Neural crest cell (in vitro differentiated cells): ENCODE measurements at regions not wholly inside any gene's neighbourhood (a gene's known extent, or its start where the extent isn't known, plus 50 kb on each side); places are given as distances from the start of the nearest gene placed in this dataset.

Experiments
- DNase-seq: peaks from one replicate; pipeline ENCODE4 v3.0.0; 2021; ENCODE audit warnings: low read depth, mixed read lengths, low spot score
- H3K27ac Mint-ChIP-seq: one replicate; pipeline ENCODE4 v1.8.0; 2021; ENCODE audit warnings: mild to moderate bottlenecking, mixed read lengths; ENCODE audit not compliant: unreplicated experiment
- H3K27me3 Mint-ChIP-seq: 2 replicates; pipeline ENCODE4 v1.8.0; 2021; ENCODE audit warnings: low read depth, mild to moderate bottlenecking, mixed read lengths
- H3K36me3 Mint-ChIP-seq: 2 replicates; pipeline ENCODE4 v1.8.0; 2021; ENCODE audit warnings: low read depth, mild to moderate bottlenecking, mixed read lengths
- H3K4me1 Mint-ChIP-seq: 2 replicates; pipeline ENCODE4 v1.8.0; 2021; ENCODE audit warnings: mixed read lengths
- H3K4me3 Mint-ChIP-seq: one replicate; pipeline ENCODE4 v1.8.0; 2021; ENCODE audit warnings: mild to moderate bottlenecking, mixed read lengths
- H3K9me3 Mint-ChIP-seq: 2 replicates; pipeline ENCODE4 v1.8.0; 2021; ENCODE audit warnings: mixed read lengths
- TF ChIP-seq, protein P1 (sequence below): fragments of 200-600 bp; sonication (generic); conservative IDR thresholded peaks from 2 replicates; pipeline ENCODE4 v1.5.0; 2021; ENCODE audit warnings: antibody characterized with exemption, mild to moderate bottlenecking

- Mint-ChIP-seq H3K4me3 (no peak overlapping the region), H3K36me3 (no peaks in the 10 kb centered on the region), H3K27me3 (no peaks in the 10 kb centered on the region), H3K9me3 (peaks cover 3% of the 10 kb centered on the region), H3K4me1 (no peaks in the 10 kb centered on the region), H3K27ac (no peak overlapping the region)
- no peak for DNase-seq
- TF ChIP-seq, protein P1, sequence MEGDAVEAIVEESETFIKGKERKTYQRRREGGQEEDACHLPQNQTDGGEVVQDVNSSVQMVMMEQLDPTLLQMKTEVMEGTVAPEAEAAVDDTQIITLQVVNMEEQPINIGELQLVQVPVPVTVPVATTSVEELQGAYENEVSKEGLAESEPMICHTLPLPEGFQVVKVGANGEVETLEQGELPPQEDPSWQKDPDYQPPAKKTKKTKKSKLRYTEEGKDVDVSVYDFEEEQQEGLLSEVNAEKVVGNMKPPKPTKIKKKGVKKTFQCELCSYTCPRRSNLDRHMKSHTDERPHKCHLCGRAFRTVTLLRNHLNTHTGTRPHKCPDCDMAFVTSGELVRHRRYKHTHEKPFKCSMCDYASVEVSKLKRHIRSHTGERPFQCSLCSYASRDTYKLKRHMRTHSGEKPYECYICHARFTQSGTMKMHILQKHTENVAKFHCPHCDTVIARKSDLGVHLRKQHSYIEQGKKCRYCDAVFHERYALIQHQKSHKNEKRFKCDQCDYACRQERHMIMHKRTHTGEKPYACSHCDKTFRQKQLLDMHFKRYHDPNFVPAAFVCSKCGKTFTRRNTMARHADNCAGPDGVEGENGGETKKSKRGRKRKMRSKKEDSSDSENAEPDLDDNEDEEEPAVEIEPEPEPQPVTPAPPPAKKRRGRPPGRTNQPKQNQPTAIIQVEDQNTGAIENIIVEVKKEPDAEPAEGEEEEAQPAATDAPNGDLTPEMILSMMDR = no peak
Measured at GRCh38 chr6:147906361-147906760, 397.9 kb downstream of the SAMD5 start.

DNA sequence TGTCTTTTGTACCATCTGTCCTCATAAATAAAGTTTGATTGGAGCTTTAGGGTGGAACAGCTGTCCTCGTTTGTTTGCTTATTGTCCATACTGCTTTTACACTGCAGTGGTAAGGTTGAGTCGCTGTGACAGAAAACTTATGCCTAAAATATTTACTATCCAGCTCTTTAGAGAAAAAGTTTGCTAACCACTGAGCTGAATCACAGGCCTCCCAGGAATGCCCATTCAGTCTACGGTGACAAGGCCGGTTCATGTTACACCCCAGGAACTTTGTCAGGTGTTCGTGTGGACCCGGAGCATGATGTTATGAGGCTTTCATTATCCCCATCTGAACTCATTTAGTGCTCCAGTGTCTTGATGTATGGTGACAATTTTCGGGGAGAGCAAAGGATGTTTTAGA lies 401.1 kb downstream of the SAMD5 start:
- Mint-ChIP-seq H3K27ac (no peak overlapping the region), H3K27me3 (no peaks in the 10 kb centered on the region), H3K4me1 (no peaks in the 10 kb centered on the region), H3K36me3 (no peaks in the 10 kb centered on the region), H3K4me3 (no peak overlapping the region), H3K9me3 (no peaks in the 10 kb centered on the region)
- DNase-seq = no peak
- TF ChIP-seq, protein P1 = no peak

DNA sequence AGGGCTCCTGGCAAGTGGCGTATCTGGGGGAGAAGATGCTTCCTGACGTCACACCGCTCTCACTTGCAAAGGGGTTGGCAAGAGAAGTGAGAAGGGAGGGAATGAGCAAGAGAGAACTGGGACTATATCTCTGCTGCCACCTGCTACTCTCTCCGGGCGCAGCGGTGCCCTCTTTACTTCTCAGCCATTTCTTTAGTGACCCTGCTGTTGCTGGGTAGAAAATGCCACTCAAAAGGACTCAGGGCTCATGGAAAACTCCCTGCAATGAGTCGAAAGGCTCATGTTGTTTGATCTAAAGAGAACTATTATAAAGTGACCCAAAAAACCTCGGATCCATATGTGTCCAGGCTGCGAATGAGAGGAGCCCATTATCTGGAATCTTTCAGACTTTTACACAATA lies 401.8 kb downstream of the SAMD5 start:
- Mint-ChIP-seq H3K4me3 (no peak overlapping the region), H3K9me3 (no peaks in the 10 kb centered on the region), H3K4me1 (no peaks in the 10 kb centered on the region), H3K36me3 (no peaks in the 10 kb centered on the region), H3K27ac (no peak overlapping the region), H3K27me3 (no peaks in the 10 kb centered on the region)
- TF ChIP-seq, protein P1 = no peak
- DNase-seq = no peak

- no peaks in the 10 kb centered on the region for H3K9me3 Mint-ChIP-seq
- H3K27ac Mint-ChIP-seq = no peak overlapping the region
- no peak for DNase-seq
- H3K27me3 Mint-ChIP-seq = no peaks in the 10 kb centered on the region
- no peak overlapping the region for H3K4me3 Mint-ChIP-seq
- H3K36me3 Mint-ChIP-seq = no peaks in the 10 kb centered on the region
- TF ChIP-seq, protein P1 = no peak
- H3K4me1 Mint-ChIP-seq = no peaks in the 10 kb centered on the region
Measured at GRCh38 chr6:147911057-147911456, 402.6 kb downstream of the SAMD5 start.

DNA sequence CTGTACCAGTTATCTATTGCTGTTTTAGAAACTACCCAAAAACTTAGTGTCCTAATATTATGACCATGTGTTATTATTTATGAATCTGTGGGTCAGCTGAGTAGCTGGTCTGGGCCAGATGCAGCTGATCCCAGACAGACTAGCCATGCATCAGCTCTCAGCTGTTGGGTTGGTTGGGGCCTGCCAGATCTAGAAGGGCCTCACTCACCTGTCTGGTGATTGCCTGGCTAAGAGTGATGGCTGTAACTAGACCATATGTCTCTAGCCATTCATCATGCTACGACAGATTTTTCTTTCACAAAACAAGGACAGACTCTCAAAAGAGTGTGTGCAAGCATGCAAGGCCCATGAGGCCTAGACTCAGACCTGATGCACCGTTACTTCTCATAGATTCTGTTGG lies 403.2 kb downstream of the SAMD5 start:
- Mint-ChIP-seq H3K27me3 (no peaks in the 10 kb centered on the region), H3K27ac (no peak overlapping the region), H3K4me1 (no peaks in the 10 kb centered on the region), H3K4me3 (no peak overlapping the region), H3K9me3 (no peaks in the 10 kb centered on the region), H3K36me3 (no peaks in the 10 kb centered on the region)
- TF ChIP-seq, protein P1 = no peak
- no peak for DNase-seq

DNA sequence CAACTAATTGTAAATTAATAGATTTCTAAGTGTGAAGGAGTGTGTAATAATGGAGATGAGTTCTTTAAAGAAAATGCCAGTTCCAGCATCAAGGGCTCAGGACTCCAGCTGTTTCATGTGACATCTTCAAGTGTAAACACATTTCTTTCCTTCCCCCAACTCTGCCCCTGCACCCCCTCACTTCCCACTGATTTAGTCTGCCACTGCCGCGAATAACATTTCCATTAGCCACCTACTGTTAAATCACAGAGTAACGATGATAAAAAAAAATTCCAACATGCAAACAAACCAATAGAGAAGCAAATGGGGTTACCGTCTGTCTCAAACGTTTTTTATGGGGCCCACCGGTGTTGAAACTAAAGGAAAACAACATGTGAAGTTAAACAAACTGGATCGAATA lies 414.3 kb downstream of the SAMD5 start:
- Mint-ChIP-seq H3K4me3 (no peak overlapping the region), H3K27ac (no peak overlapping the region), H3K36me3 (peaks cover 13% of the 10 kb centered on the region), H3K4me1 (no peaks in the 10 kb centered on the region), H3K27me3 (no peaks in the 10 kb centered on the region), H3K9me3 (peaks cover 15% of the 10 kb centered on the region)
- TF ChIP-seq, protein P1 = no peak
- no peak for DNase-seq
